Esophagus muscularis mucosa (tissue), 4 donors: ENCODE measurements at regions not wholly inside any gene's neighbourhood (a gene's known extent, or its start where the extent isn't known, plus 50 kb on each side); places are given as distances from the start of the nearest gene placed in this dataset.

Source experiments
- DNase-seq: peaks from one replicate; pipeline ENCODE4 v3.0.0-alpha.2; 2017; ENCODE audit errors: extremely low spot score
- H3K27ac ChIP-seq, 4 donors: fragments of 200-600 bp; sonication (generic); replicated peaks in 1 of 4; 1 replicate in 3 of 4; 2 replicates in 1 of 4; pipeline ENCODE4 v1.5.1; 2016 to 2019; ENCODE audit warnings: mild to moderate bottlenecking in 1 of 4
- H3K27me3 ChIP-seq, 4 donors: fragments of 200-600 bp; sonication (generic); one replicate each; pipeline versions ENCODE4 v1.5.1 to v1.6.0; 2016 to 2019
- H3K36me3 ChIP-seq, 4 donors: fragments of 200-600 bp; sonication (generic); one replicate each; pipeline ENCODE4 v1.5.1; 2016 to 2019
- H3K4me1 ChIP-seq, 4 donors: fragments of 200-600 bp; sonication (generic); one replicate each; pipeline ENCODE4 v1.5.1; 2016 to 2019
- H3K4me3 ChIP-seq, 4 donors: fragments of 200-600 bp; sonication (generic); 1 replicate in 2 of 4; 2 replicates in 2 of 4; pipeline ENCODE4 v1.5.1; 2016 to 2019; ENCODE audit warnings: mild to moderate bottlenecking in 4 of 4, moderate library complexity in 1 of 4
- H3K9me3 ChIP-seq, 4 donors: fragments of 200-600 bp; sonication (generic); 1 replicate in 3 of 4; 2 replicates in 1 of 4; pipeline ENCODE4 v1.5.1; 2016 to 2019
- EP300 ChIP-seq: sonication (generic); formaldehyde crosslinking; IDR thresholded peaks from one replicate; pipeline ENCODE4 v1.6.1; 2017; ENCODE audit warnings: antibody characterized with exemption
- POLR2A ChIP-seq: fragments of 450-650 bp; IDR thresholded peaks from one replicate; pipeline ENCODE4 v1.6.1; 2017; ENCODE audit warnings: antibody characterized with exemption, moderate library complexity, mild to moderate bottlenecking, low read depth
- POLR2AphosphoS5 ChIP-seq, 2 donors: sonication (generic); formaldehyde crosslinking; IDR thresholded peaks; one replicate each; pipeline ENCODE4 v1.6.1; 2017; ENCODE audit warnings: antibody characterized with exemption in 2 of 2
- WGBS: methylation state at CpG from one replicate; pipeline ENCODE4 v1.1.5; 2018; 5-methylcytosine and 5-hydroxymethylcytosine counted together
- intact Hi-C: fragments of 100-400 bp; cut with DNase I; formaldehyde crosslinking; loops from one replicate; pipeline ENCODE4 v1.15.1; 2023
- TF ChIP-seq, protein P1 (sequence below), 3 experiments: fragments of 200-600 bp in 2 of 3; fragments of 450-650 bp in 1 of 3; sonication (generic) in 2 of 3; IDR thresholded peaks; one replicate each; pipeline ENCODE4 v1.5.1; 2017 to 2019; ENCODE audit warnings: antibody characterized with exemption in 3 of 3, mild to moderate bottlenecking in 2 of 3, moderate library complexity in 1 of 3

DNA sequence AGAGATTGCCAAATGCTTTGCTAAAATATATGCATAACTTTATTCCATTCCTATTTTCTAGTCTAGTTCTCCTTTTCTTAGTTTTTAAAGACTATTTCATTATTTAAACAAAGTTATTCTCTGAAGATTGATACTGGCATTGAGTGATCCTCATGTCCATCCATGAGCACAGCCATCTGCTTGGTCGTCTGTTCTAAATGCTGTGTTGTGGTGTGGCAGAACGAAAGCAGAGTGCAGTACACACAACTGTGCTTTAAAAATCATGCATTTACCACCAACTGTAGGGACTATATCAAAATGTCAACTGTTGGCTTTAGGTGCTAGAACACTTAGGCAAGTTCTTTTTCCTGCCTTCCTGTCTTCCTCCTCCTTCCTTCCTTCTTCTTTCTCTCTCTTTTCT is 226.6 kb downstream of the ACKR3 start:
- intact Hi-C loops, result no loop called here
- WGBS, result 88% methylated on average over 2 of the region's 2 CpGs
- H3K27ac ChIP-seq, result no peak overlapping the region

GRCh38 chr2:236797411-236797810 is 227.8 kb downstream of the ACKR3 start:
- no peak overlapping the region for H3K4me3 ChIP-seq
- no peaks in the 10 kb centered on the region for H3K36me3 ChIP-seq
- H3K9me3 ChIP-seq, result no peaks in the 10 kb centered on the region
- 74% methylated on average over 7 of the region's 7 CpGs for WGBS
- H3K27ac ChIP-seq, result no peak overlapping the region
- DNase-seq, result no peak
- no peaks in the 10 kb centered on the region for H3K4me1 ChIP-seq
- TF ChIP-seq POLR2AphosphoS5 (IDR thresholded peaks at IDR 0.05), result no peak
- peaks cover 0 to 3% (median 0%) of the 10 kb centered on the region in 4 donors for H3K27me3 ChIP-seq
- intact Hi-C loops, result no loop called here

More for the DNA sequence above, 226.6 kb downstream of the ACKR3 start:
- H3K36me3 ChIP-seq, result no peaks in the 10 kb centered on the region
- TF ChIP-seq POLR2AphosphoS5 (IDR thresholded peaks at IDR 0.05) (no peak), POLR2A (no peak), EP300 (no peak)
- TF ChIP-seq, protein P1, sequence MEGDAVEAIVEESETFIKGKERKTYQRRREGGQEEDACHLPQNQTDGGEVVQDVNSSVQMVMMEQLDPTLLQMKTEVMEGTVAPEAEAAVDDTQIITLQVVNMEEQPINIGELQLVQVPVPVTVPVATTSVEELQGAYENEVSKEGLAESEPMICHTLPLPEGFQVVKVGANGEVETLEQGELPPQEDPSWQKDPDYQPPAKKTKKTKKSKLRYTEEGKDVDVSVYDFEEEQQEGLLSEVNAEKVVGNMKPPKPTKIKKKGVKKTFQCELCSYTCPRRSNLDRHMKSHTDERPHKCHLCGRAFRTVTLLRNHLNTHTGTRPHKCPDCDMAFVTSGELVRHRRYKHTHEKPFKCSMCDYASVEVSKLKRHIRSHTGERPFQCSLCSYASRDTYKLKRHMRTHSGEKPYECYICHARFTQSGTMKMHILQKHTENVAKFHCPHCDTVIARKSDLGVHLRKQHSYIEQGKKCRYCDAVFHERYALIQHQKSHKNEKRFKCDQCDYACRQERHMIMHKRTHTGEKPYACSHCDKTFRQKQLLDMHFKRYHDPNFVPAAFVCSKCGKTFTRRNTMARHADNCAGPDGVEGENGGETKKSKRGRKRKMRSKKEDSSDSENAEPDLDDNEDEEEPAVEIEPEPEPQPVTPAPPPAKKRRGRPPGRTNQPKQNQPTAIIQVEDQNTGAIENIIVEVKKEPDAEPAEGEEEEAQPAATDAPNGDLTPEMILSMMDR (IDR thresholded peaks at IDR 0.05), result no peak
- peaks cover 0 to 10% (median 0%) of the 10 kb centered on the region in 4 donors for H3K27me3 ChIP-seq
- DNase-seq, result no peak
- no peaks in the 10 kb centered on the region for H3K4me1 ChIP-seq
- no peak overlapping the region for H3K4me3 ChIP-seq
- no peaks in the 10 kb centered on the region for H3K9me3 ChIP-seq

DNA sequence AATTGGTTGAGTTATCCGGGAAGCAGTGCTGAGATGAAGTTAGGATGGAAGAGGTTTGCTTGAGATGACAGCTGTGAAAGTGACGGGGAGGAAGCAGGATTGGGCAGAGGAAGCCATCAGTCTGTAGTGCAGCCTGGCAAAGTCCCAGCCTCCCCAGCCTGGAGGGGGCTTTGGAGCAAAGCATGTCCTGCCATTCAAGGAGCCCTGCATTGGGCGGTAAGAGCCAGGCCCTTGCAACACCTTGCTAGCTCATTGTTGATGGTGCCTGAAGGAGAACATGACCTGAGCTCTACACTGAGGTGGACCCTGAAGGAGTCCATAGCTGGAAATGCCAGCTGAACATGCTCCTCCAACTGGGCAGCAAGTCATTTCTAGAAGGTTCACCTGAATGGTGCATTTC is 228.9 kb downstream of the ACKR3 start:
- TF ChIP-seq, protein P1 (IDR thresholded peaks at IDR 0.05), result no peak
- no peak for TF ChIP-seq POLR2AphosphoS5 (IDR thresholded peaks at IDR 0.05)
- no peak for TF ChIP-seq POLR2A
- TF ChIP-seq EP300, result no peak
- WGBS, result 100% methylated on average over 3 of the region's 3 CpGs

DNA sequence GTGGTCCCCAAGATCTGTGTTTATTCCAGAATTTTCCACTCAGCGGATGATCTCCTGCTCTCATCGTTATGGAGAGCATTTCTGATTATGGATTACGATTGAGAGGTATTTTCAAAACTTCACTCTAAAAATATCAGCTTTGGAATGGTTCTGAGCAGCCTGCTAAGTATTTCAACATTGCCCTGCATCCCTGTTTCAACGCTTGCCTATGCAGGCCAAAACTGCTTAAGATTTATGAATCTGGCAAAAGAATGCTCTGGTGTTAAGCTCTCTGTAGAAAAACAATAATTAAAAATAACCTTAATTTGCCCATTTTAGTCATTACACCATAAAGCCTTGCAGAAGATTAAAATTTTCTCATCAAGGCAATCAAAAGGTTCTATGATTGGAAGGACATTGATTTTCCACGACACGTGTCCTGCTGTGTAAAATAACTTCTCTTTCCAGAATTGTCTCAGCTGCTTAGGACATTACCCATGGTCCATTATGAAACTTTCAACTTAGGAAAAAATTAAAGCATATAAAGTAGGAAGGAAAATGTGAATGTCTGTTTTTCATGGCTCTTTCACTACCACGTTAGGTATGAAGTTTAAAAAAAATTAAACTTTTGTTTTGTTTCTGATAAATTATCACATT is 229.9 kb downstream of the ACKR3 start:
- DNase-seq, result no peak
- TF ChIP-seq, protein P1 (IDR thresholded peaks at IDR 0.05), result no peak
- TF ChIP-seq POLR2AphosphoS5 (IDR thresholded peaks at IDR 0.05) (no peak), POLR2A (no peak), EP300 (no peak)
- Histone ChIP-seq H3K4me1 (no peaks in the 10 kb centered on the region), H3K4me3 (no peak overlapping the region), H3K27ac (no peak overlapping the region), H3K9me3 (no peaks in the 10 kb centered on the region), H3K27me3 (peaks cover 0 to 9% (median 0%) of the 10 kb centered on the region in 4 donors), H3K36me3 (no peaks in the 10 kb centered on the region)
- 83% methylated on average over 7 of the region's 7 CpGs for WGBS
- intact Hi-C loops, result no loop called here

More for the DNA sequence above, 228.9 kb downstream of the ACKR3 start:
- intact Hi-C loops, result no loop called here
- Histone ChIP-seq H3K27me3 (peaks cover 0 to 3% (median 0%) of the 10 kb centered on the region in 4 donors), H3K27ac (no peak overlapping the region), H3K9me3 (no peaks in the 10 kb centered on the region), H3K4me1 (no peaks in the 10 kb centered on the region), H3K4me3 (no peak overlapping the region), H3K36me3 (no peaks in the 10 kb centered on the region)
- no peak for DNase-seq

DNA sequence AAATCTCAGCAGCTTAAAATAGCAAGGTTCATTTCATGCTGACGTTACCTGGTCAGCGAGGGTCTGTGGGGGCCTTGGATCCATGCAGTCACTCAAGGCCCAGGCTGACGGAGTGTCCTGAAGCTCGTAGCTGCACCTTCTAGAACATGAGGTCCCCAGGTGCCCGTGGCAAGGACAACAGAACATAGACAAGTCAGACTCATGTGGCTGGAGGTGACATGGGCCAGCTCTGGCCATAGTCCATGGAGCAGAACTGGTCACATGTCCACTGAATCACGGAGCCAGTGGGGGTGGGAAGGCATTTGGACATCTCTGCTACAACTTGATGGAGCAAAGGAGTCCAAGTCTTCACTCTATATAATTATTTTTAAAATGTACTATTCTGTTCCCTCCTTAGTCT is 233.2 kb downstream of the ACKR3 start:
- TF ChIP-seq POLR2AphosphoS5 (IDR thresholded peaks at IDR 0.05) (no peak), EP300 (no peak), POLR2A (no peak)
- TF ChIP-seq, protein P1 (IDR thresholded peaks at IDR 0.05), result no peak
- Histone ChIP-seq H3K36me3 (no peaks in the 10 kb centered on the region), H3K9me3 (peaks cover 0 to 3% (median 0%) of the 10 kb centered on the region in 4 donors), H3K27ac (no peak overlapping the region), H3K4me3 (no peak overlapping the region), H3K4me1 (no peaks in the 10 kb centered on the region), H3K27me3 (peaks cover 0 to 6% (median 0%) of the 10 kb centered on the region in 4 donors)
- 97% methylated on average over 6 of the region's 6 CpGs for WGBS
- no peak for DNase-seq
- intact Hi-C loops, result no loop called here
